BE2C (cell line): ENCODE measurements at regions not wholly inside any gene's neighbourhood (a gene's known extent, or its start where the extent isn't known, plus 50 kb on each side); places are given as distances from the start of the nearest gene placed in this dataset.
"Not testable (repeated sequence)": the region's sequence is repeated elsewhere in the genome, so short reads cannot be mapped to it uniquely, and the experiment has no call there.

Experiments
- DNase-seq: peaks from one replicate; pipeline ENCODE4 v3.0.0-alpha.2; 2020
- H3K27me3 ChIP-seq: fragments of 250-450 bp; sonication (Bioruptor Pico); 2 replicates; pipeline ENCODE4 v1.5.1; 2020; ENCODE audit warnings: mild to moderate bottlenecking
- H3K36me3 ChIP-seq: fragments of 250-450 bp; sonication (Bioruptor Pico); 2 replicates; pipeline ENCODE4 v1.5.1; 2020; ENCODE audit warnings: mild to moderate bottlenecking
- H3K4me1 ChIP-seq: fragments of 250-450 bp; sonication (Bioruptor Pico); 2 replicates; pipeline ENCODE4 v1.5.1; 2020
- H3K4me3 ChIP-seq: 2 replicates; pipeline ENCODE4 v1.5.1; 2011; ENCODE audit warnings: low read depth, low read length
- H3K9me3 ChIP-seq: fragments of 250-450 bp; sonication (Bioruptor Pico); 2 replicates; pipeline ENCODE4 v1.5.1; 2020
- CTCF ChIP-seq: IDR thresholded peaks from 2 replicates; pipeline ENCODE4 v1.5.1; 2012; ENCODE audit warnings: mild to moderate bottlenecking, low read depth, low read length

- H3K36me3 ChIP-seq, result no peaks in the 10 kb centered on the region
- no peak for TF ChIP-seq CTCF
These were observed 102.9 kb upstream of the PIK3R1 start for GRCh38 chr5:68112658-68113057.

GRCh38 chr5:68110894-68111293 is 104.7 kb upstream of the PIK3R1 start:
- H3K36me3 ChIP-seq, result no peaks in the 10 kb centered on the region
- H3K9me3 ChIP-seq, result no peaks in the 10 kb centered on the region
- H3K4me3 ChIP-seq, result no peak overlapping the region
- no peak for DNase-seq
- H3K4me1 ChIP-seq, result no peaks in the 10 kb centered on the region; the same call in 1 of the 2 replicates
- no peak for TF ChIP-seq CTCF
- H3K27me3 ChIP-seq, result no peaks in the 10 kb centered on the region

More at GRCh38 chr5:68112658-68113057, 102.9 kb upstream of the PIK3R1 start:
- no peaks in the 10 kb centered on the region; the same call in 1 of the 2 replicates for H3K4me1 ChIP-seq
- no peak overlapping the region for H3K4me3 ChIP-seq
- DNase-seq, result no peak
- H3K27me3 ChIP-seq, result no peaks in the 10 kb centered on the region
- H3K9me3 ChIP-seq, result no peaks in the 10 kb centered on the region

- Histone ChIP-seq H3K4me3 (no peak overlapping the region), H3K27me3 (no peaks in the 10 kb centered on the region), H3K36me3 (no peaks in the 10 kb centered on the region), H3K4me1 (no peaks in the 10 kb centered on the region; the same call in 1 of the 2 replicates), H3K9me3 (no peaks in the 10 kb centered on the region)
- no peak for TF ChIP-seq CTCF
- DNase-seq, result no peak
These were observed 105.3 kb upstream of the PIK3R1 start for GRCh38 chr5:68110264-68110663.

GRCh38 chr5:68104217-68104616 is 111.3 kb upstream of the PIK3R1 start:
- H3K36me3 ChIP-seq, DNase-seq, H3K27me3 ChIP-seq, H3K9me3 ChIP-seq, H3K4me1 ChIP-seq, H3K4me3 ChIP-seq: not testable (repeated sequence)

- not testable (repeated sequence) for H3K36me3 ChIP-seq, H3K4me1 ChIP-seq, DNase-seq
These were observed 112.3 kb upstream of the PIK3R1 start for GRCh38 chr5:68103297-68103696.

GRCh38 chr5:68099327-68099726 is 116.2 kb upstream of the PIK3R1 start:
- Histone ChIP-seq H3K27me3 (no peaks in the 10 kb centered on the region), H3K4me1 (no peaks in the 10 kb centered on the region), H3K9me3 (no peaks in the 10 kb centered on the region), H3K36me3 (no peaks in the 10 kb centered on the region), H3K4me3 (no peak overlapping the region)
- no peak for TF ChIP-seq CTCF
- DNase-seq, result no peak

More at GRCh38 chr5:68103297-68103696, 112.3 kb upstream of the PIK3R1 start:
- H3K27me3 ChIP-seq, H3K4me3 ChIP-seq, H3K9me3 ChIP-seq: not testable (repeated sequence)

GRCh38 chr5:68093455-68094159 is 121.9 kb upstream of the PIK3R1 start:
- no peak for DNase-seq
- Histone ChIP-seq H3K9me3 (no peaks in the 10 kb centered on the region), H3K27me3 (no peaks in the 10 kb centered on the region), H3K36me3 (no peaks in the 10 kb centered on the region), H3K4me1 (no peaks in the 10 kb centered on the region), H3K4me3 (no peak overlapping the region)
- TF ChIP-seq CTCF, result no peak
